ENCODE measurements at regions not wholly inside any gene's neighbourhood (a gene's known extent, or its start where the extent isn't known, plus 50 kb on each side); places are given as distances from the start of the nearest gene placed in this dataset.

GRCh38 chr3:67706934-67707333 lies 52.5 kb upstream of the SUCLG2 start:
- TF ChIP-seq ZFP30 (CRISPR knock-in tag; IDR thresholded peaks at IDR 0.05) (no peak), GLIS3 (CRISPR knock-in tag; IDR thresholded peaks at IDR 0.05) (no peak), RARB (CRISPR knock-in tag; IDR thresholded peaks at IDR 0.05) (no peak), TOX (CRISPR knock-in tag; IDR thresholded peaks at IDR 0.05; ENCODE audit: borderline replicate concordance) (no peak), ZNF8 (CRISPR knock-in tag; IDR thresholded peaks at IDR 0.05) (no peak)

All from SK-N-SH treated with all-trans-retinoic acid at 6 μM for 48 hours (cell line).